RCC 7860 (cell line): ENCODE measurements at regions not wholly inside any gene's neighbourhood (a gene's known extent, or its start where the extent isn't known, plus 50 kb on each side); places are given as distances from the start of the nearest gene placed in this dataset.

ENCODE experiments used
- DNase-seq: peaks from one replicate; pipeline ENCODE4 v3.0.0-alpha.2; 2015; ENCODE audit warnings: low spot score
- FAIRE-seq: peaks from 2 replicates; lab custom pipeline; 2012; peaks lifted over from hg19 to GRCh38; lab: Jason Lieb, UNC

DNA sequence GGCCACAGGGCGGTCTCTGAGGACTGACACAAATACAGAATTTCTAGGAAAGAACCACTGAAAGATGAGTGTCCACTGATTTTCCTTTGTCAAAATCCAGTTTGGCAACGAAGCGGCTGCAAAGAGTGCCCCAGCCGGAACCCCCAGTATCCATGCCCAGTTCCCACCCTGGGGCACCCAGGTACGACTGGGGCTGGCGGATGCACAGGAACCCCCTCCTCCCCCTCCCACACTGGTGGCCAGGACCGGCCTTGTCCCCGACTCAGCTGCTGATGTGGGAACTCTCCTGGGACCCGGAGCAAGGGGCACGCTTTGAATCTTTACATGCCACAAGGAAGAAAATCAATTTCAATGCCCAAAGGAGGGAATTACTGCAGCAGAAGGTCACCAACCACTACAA lies 220.8 kb upstream of the ZNF507 start:
- no peak for FAIRE-seq
- no peak for DNase-seq

DNA sequence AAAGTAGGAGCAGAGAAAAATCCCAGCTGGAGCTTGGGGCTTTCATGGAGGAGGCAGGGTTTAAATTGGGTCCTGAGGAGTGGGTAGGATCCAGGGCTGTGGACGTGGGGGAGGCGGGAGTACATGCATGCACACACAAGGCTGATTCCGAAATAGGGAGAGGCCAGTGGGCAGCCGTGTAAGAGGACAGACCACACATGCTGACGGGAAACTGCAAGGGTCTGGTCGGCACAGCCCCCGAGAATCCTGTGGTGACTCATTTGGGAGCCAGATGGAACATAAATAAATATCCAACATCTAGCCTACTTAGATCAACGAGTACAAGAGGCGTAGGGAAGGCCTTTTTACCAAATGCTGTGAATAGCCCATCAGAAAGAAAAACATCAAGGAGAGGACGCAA lies 216.3 kb upstream of the ZNF507 start:
- no peak for DNase-seq
- no peak for FAIRE-seq

DNA sequence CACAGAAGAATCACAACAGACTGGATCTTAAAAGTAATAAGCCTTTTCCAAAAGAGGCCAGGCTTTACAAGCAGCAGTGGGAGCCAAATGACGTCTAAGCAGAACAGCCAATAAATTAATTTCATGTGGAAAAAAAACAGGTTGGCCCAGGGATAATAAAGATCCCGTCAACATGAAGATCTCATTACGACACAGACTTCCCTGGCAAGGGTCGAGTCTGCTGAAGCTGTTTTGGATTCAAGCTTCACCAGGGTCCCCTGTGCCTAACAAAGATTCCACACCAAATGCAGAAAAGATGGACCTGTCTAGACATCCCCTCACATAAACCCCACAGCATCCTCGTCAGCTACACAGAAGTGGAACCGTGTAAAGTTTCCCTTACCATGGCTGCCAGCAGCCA lies 215.1 kb upstream of the ZNF507 start:
- DNase-seq (no peak), FAIRE-seq (no peak)

DNA sequence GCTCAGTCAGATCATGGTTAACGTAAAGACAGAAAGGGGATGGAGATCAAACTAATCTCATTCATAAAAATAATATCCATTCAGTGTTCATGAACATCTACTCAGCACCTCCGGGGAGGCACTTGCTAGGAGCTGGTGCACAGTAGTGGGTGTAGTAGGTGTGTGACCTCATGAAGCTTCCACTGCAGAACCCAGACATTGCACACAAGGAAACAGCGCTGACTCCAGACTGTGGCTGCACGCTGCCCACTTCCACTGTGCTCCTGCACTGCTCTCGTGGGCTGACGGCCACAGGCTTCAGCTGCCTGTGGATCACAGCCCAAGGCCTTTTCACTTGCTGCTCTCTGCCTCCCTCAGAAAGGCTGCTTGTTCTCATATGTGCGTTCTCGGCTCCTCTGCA lies 214.4 kb upstream of the ZNF507 start:
- no peak for FAIRE-seq
- DNase-seq, result no peak

DNA sequence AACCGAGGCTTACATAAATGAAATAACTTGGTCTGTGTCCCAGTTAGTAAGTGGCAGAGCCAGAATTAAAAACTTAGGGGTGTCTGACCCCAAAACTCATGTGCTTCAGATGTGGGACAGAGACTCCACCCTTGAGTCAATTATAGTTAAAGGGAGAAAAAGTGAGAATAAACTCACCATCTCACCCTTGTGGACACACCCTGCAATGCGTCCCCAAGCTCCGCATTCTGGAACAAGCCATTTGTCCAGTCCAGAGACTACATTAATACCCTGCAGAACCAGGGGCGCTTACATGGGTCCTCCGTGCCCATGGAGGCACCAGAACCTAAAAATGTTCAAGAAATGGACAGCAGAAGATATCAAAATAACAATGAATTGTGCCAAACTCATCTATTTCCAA lies 207.0 kb upstream of the ZNF507 start:
- FAIRE-seq (no peak), DNase-seq (no peak)

DNA sequence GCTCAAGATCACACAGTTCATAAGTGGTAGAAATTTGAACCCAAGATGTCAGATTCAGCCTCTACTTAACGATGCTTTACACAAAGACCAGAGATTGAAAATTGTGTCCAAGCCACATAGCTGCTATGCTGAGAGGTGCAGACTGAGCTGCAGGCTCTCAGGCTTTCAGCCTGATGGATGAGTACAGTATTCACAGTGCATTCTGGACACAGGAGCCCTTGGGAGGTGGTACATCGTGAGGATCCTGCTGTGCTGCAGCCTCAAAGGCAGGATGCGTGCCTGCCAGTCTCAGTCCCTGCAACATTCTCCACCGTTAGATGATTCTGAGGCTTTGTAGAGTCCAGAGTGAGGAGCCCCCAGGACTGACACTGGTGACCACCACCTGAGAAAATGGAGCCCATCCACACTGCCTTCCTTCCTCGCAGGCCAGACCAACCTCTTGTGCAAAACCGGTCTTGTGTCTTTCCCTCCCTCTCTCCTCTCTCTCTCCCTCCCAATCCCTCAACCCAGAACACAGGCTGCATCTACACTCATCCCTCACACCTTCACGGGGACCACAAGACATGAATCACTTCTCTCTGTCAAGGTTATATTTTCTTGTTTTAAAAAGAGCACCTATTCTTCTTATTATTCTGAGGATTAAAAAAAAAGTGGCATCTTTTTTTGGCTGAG lies 203.4 kb upstream of the ZNF507 start:
- FAIRE-seq (no peak), DNase-seq (no peak)

DNA sequence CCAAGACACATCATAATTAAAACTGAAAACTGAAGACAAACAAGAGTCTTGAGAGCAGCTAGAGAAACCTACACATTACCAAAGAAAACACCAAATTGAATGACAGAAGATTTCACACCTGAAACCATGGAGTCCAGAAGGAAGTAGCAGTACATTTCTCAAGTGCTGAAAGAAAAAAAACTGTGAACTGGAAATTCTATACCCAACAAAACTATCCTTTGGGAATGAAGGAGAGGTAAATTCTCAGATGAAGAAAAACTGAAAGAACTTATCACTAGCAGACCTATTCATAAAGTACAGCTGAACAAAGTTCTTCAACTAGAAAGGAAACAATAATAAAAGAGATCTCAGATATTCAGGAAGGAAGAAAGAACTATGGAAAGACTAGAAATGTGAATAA lies 198.7 kb upstream of the ZNF507 start:
- no peak for FAIRE-seq
- DNase-seq, result no peak

DNA sequence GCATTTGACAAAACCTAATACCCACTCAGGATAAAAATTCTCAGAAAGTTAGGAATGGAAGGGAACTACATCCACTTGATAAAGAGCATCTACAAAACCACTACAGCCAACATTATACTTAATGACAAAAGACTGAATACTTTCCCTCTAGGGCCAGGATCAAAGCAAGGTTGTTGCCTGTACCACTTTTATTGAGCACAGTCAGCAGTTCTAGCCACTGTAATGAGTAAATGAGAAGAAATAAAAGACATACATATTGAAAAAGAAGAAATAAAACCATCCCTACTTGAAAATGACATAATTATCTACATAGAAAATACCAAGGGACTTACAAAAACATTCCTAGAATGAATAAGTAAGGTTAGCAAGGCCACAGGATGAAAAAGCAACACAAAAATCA lies 194.8 kb upstream of the ZNF507 start:
- FAIRE-seq (no peak), DNase-seq (no peak)

DNA sequence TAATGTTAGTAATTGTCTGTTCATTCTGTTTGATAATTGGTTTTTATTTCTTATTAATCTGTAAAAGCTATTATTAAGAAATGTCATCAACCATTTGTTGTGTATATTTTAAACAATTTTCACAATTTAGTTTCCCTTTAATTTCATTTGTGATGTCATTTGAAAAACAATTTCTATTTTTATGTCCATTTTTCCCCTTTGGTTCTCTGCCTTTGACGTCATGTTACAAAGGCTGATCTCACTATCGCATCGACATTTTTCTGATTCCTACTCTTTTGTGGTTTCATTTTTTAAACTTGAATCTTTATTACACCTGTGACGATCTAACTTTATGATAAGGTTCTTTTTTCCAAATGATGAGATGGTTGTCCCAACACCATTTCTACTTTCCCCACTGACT lies 191.0 kb upstream of the ZNF507 start:
- no peak for DNase-seq
- no peak for FAIRE-seq

DNA sequence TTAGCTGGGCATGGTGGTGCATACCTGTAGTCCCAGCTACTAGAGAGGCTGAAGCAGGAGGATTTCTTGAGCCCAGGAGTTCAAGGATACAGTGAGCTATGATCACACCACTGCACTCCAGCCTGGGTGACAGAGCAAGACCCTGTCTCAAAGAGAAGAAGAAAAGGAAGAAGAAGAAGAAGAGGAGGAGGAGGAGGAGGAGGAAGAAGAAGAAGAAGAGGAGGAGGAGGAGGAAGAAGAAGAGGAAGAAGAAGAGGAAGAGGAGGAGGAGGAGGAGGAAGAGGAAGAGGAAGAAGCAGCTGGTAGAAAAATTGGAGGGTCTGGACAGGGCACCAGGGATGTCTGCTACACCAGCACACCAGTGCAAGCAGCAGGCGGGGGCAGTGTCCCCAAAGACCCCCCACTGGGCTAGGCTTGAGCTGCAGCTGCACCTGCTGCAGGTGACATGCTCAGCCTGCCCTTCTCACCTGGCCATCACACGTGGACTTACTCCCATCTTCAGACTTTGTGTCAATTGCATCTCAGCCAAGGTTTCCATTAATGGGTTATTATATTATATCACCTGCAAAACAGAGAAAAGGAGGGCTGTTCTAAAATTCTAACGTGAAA lies 180.9 kb upstream of the ZNF507 start:
- no peak for DNase-seq
- FAIRE-seq, result no peak

DNA sequence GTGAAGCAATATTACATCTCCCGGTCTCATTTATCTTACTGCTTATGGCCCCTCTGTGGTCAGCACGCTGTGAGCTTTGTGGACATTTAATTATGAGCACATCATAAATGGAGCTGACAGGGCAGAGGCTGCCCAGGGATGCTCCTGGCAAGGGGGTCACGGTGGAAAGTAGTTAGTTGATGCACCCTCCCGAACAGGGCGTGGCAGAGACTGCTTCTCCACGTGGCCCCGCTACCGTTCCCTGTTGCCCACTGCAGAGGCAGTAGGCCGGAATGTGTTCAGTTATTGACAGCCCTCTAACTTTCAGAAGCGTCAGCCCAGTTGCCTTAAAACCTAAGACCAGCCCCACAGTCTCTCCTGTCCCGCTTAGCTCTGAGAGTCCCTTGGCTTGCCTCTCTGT lies 180.3 kb upstream of the ZNF507 start:
- FAIRE-seq (no peak), DNase-seq (no peak)

DNA sequence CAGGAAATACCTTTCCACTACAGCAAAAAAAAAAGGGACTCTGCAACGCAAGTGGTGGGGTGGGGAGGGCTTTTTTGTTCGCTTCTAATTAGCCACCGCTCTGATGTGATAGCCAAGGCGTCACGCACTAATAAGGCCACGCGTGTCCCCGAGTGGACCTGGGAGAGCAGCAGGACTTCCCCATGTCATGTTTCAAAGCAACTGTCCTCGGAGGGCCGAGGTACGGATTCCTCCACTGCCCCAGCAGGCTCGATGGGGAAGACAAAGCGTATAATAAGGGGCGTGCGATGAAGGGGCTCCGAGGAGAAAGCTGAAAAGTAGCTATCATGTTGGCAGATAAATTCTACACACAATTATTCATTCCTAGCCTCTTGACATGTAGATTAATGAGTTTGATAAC lies 179.7 kb upstream of the ZNF507 start:
- DNase-seq (no peak), FAIRE-seq (no peak)

DNA sequence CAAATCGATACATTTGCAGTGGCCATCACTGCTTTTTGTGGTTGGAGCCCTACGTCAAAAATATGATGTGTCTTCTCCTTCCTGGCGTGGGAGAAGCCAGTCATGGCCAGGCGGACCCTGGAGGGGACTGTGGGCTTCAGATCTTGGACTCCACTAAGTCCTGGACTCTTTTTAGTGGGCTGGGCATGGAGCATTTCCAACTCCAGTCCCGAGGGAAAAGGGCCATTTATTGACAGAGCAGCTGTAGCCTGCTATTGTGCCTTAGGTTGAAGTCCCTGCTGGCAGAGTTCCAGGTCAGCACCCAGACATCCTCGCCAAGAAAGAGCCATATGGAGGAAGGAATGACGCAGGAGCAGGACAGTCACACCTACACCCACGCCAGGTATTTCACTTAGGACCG lies 179.2 kb upstream of the ZNF507 start:
- DNase-seq, result no peak
- FAIRE-seq, result no peak

DNA sequence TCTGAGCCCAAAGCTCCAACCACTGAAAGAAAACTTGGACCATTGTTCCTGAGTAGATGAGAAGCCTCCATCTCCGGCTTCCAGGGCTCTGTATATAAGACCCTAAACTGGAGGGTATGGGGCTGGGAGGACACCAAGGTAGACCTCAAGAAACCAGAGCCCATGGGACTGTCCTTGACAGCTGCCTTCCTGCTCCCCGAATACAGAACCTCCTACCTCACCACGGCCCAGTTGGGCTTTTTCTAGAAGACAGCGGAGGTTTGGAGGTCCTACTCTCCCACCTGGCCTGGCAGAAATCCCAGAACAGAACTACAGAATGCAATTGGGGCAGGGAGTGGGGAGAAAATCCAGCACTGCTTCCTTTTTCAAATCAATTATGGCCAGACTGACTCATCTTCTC lies 177.3 kb upstream of the ZNF507 start:
- FAIRE-seq, result no peak

DNA sequence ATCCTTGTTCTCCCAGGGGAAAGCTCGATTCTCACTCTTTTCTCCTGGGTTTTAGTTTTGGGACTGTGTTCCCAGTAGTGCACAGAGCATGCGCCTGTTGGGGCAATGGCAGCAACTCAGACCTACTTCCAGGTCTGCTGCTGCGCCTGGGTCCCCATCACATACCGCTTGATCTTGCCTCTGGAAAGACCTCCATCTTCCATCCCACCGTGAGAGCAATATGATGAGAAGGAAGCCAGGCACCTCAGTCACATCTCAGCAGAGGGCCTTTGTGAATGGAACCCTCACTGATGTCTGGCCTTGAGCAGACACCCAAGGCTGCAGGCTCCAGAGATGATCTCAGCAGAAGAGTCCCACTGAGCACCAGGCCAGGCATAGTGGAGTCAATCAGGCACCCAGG lies 176.8 kb upstream of the ZNF507 start:
- FAIRE-seq, result no peak

More for the DNA sequence above, 177.3 kb upstream of the ZNF507 start:
- DNase-seq, result no peak

DNA sequence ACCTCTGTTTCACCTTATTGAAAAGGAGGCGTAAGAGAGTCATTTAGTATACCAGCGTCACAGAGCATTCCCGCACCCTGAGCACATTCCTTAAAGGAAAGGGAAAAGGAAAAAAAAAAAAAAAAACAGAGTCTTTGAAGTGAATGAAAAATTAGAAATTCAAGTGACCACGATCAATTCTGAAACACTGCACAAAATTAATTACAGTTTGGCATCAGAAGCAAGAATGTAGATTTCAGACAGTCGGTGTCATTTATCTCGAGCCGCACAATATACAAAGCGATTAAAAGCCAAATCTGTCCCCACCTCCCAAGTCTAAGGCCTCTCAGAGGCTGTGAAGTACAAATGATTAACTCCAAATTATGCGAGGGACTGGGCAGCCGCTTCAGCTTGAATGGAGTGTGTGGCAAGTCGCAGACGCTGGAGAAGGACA lies 173.7 kb upstream of the ZNF507 start:
- FAIRE-seq (no peak), DNase-seq (no peak)

More for the DNA sequence above, 176.8 kb upstream of the ZNF507 start:
- no peak for DNase-seq

DNA sequence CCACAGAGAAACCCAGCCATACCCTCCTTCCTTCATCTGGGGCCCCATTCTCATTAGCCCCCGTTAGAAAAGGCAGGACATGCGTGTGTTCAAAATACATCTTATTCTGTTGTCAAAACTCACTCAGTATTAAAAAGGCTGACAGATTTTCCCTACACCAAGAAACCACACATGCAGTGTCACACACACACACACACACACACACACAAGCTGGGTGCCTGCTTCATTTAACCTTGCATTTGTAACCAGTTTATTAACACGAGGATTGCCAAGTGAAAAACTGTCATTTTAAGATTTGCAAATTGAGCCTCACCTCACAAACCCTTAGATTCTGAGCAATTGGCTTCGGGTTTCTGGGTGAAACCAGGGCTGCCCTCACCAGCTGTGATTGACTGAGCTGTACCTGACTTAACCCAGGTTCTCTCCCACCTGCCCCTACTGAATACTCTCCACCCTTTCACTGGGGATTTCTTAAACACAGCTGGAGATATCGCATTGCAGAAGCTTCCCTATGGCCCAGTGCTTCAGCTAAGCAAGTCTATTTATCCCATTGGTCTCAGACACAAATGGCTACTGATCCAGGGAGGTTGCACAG lies 172.7 kb upstream of the ZNF507 start:
- no peak for DNase-seq
- no peak for FAIRE-seq

DNA sequence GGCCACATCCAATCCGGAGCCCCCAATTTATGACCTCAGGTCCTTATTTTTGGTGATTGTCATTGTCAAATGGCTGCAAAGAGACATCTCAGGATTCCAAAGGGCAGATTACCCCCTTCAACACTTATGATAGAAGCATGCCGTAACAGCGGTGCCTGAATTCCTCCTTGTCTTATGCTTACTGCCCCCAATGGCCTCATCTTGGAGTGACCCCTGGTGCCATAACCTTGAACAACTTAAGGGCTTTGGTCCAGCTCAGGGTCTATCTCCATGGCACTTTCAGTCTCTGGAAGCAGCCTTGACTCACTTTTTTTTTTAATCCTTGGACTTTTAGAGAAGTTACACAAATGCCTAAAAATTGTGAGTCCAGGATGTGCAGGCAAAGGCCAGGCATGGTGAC lies 171.6 kb upstream of the ZNF507 start:
- DNase-seq (no peak), FAIRE-seq (no peak)

DNA sequence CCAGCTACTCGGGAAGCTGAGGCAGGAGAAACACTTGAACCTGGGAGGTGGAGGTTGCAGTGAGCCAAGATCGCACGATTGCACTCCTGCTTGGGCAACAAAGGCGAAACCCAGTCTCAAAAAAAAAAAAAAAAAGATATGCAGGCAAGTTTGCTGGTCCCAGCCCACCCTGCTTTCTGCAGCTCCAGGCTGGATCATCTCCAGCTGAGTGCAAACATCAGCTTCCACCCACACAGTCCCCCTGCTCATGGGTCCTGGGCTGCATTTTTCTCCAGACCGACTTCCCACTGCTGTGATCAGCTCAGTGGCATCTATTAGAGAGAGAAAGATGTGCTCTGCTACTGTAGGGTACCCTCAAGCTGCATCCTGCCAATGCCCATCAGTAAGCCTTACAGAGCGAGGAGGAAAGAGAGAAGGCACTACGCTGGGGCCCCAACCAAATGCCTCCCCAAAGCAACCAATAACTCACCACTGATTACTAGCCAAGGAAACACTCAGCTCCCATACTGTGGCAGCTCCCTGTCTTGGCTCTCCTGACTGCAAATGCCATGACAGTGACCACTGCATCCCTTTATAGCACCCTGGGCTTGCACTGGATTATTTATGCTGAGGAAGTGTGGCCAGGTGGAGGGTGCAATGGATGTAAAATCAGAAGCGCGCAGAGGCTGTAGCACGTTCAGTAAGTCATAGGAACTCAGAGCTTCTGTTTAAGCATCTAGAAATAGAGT lies 170.9 kb upstream of the ZNF507 start:
- FAIRE-seq (no peak), DNase-seq (no peak)

DNA sequence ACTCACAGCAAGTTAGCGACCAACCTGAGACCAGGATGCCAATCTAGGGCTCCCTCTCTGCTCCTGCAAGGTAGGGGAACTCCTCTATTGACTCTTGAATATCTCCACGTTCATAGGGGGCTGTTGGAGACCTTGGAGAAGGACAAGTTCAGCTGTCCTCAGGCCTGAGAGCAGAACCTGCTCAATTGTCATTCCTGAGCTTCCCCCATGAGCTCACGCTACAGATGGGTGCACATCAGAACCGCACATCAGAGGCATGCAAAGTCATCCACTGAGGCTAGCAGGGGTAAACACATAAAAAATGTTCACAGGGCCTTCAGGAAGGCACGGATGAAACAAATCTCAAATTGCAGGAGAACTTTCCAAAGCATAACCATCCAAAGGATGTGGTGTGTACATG lies 168.8 kb upstream of the ZNF507 start:
- FAIRE-seq, result no peak
- no peak for DNase-seq

DNA sequence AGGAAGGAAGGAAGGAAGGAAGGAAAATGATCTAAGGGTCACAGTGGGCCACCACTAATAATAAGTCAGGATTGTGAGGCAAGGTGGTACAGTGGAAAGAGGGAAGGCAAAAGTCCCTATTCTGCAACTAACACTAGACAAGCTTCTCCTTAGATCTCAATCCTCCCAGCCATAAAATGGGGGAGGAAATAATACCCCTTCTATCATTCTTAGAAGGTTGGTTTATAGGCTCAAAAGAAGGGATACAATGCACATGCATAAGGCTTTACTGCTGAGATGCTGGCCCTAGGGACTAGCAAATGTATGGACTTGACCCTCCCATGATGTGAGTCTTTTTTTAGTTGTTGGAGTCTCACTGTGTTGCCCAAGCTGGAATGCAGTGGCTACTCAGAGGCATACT lies 167.7 kb upstream of the ZNF507 start:
- DNase-seq (no peak), FAIRE-seq (no peak)

DNA sequence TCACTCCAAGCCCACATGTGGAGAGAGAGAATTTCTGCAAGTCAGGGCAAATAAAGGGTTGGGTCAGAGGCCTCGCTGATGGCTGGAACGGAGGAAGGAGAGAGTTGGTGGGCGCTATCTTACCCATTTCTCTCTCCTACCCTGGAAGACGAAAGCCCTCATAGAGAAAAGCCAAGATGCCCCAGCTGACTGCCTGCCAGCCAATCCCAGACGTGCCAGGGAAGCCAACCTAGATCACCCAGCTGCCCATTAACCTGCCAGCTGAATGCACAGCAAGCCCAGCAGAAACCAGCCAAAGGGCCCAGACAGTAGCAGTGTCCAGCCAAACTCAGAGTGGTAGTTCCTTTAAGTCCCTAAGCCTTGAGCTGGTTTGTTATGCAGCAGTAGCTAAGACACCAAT lies 167.0 kb upstream of the ZNF507 start:
- FAIRE-seq, result no peak
- DNase-seq, result no peak
